ENCODE measurements at regions not wholly inside any gene's neighbourhood (a gene's known extent, or its start where the extent isn't known, plus 50 kb on each side); places are given as distances from the start of the nearest gene placed in this dataset.

DNA sequence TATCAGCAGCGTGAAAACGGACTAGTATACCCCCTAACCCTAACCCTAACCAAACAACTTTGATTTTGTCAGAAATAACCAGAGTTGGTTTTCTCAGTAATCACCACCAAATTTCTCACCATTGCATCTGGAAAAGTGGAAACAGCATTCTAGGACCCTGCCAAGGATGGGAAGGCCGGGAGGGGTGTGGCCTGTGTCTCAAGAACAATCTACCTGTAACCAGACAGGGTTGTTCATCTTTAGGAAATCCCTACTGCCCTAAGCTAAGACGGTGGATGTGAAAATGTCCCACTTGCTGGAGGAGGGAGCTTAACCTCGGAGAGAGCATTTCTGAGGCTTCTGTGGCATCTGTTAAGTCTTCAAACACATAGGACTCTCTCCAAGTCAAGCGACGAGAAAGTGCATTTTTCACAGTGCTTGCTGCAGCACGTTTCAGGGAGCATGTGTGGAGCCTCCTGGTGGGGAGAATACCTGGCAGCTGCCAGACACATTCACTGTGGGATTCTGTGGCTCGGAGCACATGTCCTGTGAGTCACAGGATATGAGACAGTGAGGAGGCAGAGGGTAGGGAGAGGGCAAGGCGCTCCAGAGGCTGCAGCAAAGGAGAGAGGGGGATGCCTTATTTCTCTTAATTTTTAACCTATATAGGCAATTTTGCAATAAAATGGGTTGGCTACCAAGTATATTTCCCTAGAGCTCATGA, 207.5 kb downstream of the SPP2 start:
- TF ChIP-seq EZH2phosphoT487 (IDR thresholded peaks at IDR 0.05; ENCODE audit: borderline replicate concordance, low read depth, low read length) (no peak), CTCF (conservative IDR thresholded peaks at IDR 0.05; ENCODE audit: low read length) (no peak)
